C4-2B (cell line): ENCODE measurements at regions not wholly inside any gene's neighbourhood (a gene's known extent, or its start where the extent isn't known, plus 50 kb on each side); places are given as distances from the start of the nearest gene placed in this dataset.
"Not testable (repeated sequence)": the region's sequence is repeated elsewhere in the genome, so short reads cannot be mapped to it uniquely, and the experiment has no call there.

Experiments used
- H3K27ac ChIP-seq: fragments of 450-650 bp; 2 replicates; pipeline ENCODE4 v1.5.1; 2017
- ZFX ChIP-seq: fragments of 450-650 bp; IDR thresholded peaks from 2 replicates; pipeline ENCODE4 v1.6.1; 2017
- TF ChIP-seq, protein P1 (sequence below): fragments of 450-650 bp; conservative IDR thresholded peaks from 2 replicates; pipeline ENCODE4 v1.5.1; 2017; ENCODE audit warnings: mild to moderate bottlenecking

DNA sequence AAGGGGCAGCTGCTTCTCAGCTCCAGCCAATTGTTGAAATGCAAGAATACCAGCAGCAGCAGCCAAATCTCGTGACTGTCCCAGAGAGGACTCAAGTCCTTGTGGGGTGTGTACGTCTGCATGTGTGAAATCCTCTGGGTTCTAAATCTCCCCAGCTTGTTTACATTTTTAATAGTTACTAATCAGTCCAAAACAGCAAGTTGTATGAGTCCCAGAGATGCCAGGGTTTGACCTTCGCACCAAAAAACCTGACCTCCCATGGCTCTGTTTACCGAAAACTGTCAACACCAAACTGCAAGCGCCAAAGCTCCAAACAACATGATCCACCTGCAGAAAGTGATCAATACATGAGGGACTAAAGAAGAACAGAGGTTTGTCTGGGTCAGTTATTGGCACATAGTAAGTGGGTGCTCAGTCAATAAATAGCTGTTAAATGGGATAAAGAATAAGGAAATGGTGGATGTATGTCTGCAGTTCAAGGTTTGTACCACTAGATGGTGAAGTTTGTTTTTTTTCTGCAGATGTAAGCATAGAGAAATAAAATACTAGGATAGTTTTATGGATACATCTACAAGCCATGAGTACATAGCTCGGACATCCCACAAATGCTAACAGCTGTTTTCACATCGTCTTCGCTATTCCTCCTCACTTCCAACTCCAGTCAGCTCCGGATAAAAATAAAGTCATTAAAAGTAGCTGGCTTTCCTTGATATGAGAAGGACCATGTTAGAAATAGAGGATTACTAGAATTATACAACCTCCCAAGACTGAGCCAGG lies 85.3 kb upstream of the ADRB2 start:
- peak overlapping the region; percentile 17; the same call in 1 of the 2 replicates for H3K27ac ChIP-seq
- TF ChIP-seq ZFX: no peak
- TF ChIP-seq, protein P1, sequence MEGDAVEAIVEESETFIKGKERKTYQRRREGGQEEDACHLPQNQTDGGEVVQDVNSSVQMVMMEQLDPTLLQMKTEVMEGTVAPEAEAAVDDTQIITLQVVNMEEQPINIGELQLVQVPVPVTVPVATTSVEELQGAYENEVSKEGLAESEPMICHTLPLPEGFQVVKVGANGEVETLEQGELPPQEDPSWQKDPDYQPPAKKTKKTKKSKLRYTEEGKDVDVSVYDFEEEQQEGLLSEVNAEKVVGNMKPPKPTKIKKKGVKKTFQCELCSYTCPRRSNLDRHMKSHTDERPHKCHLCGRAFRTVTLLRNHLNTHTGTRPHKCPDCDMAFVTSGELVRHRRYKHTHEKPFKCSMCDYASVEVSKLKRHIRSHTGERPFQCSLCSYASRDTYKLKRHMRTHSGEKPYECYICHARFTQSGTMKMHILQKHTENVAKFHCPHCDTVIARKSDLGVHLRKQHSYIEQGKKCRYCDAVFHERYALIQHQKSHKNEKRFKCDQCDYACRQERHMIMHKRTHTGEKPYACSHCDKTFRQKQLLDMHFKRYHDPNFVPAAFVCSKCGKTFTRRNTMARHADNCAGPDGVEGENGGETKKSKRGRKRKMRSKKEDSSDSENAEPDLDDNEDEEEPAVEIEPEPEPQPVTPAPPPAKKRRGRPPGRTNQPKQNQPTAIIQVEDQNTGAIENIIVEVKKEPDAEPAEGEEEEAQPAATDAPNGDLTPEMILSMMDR: peak; percentile 88

GRCh38 chr5:148741766-148742165 lies 84.6 kb upstream of the ADRB2 start:
- not testable (repeated sequence) for H3K27ac ChIP-seq

GRCh38 chr5:148744380-148744779 lies 82.0 kb upstream of the ADRB2 start:
- H3K27ac ChIP-seq: not testable (repeated sequence)

GRCh38 chr5:148746826-148747535 lies 79.4 kb upstream of the ADRB2 start:
- H3K27ac ChIP-seq: no peak overlapping the region
- TF ChIP-seq ZFX: no peak
- TF ChIP-seq, protein P1: no peak

- no peak for TF ChIP-seq ZFX
- TF ChIP-seq, protein P1: no peak
- H3K27ac ChIP-seq: no peak overlapping the region
Observed at GRCh38 chr5:148747536-148747906, 78.9 kb upstream of the ADRB2 start.

DNA sequence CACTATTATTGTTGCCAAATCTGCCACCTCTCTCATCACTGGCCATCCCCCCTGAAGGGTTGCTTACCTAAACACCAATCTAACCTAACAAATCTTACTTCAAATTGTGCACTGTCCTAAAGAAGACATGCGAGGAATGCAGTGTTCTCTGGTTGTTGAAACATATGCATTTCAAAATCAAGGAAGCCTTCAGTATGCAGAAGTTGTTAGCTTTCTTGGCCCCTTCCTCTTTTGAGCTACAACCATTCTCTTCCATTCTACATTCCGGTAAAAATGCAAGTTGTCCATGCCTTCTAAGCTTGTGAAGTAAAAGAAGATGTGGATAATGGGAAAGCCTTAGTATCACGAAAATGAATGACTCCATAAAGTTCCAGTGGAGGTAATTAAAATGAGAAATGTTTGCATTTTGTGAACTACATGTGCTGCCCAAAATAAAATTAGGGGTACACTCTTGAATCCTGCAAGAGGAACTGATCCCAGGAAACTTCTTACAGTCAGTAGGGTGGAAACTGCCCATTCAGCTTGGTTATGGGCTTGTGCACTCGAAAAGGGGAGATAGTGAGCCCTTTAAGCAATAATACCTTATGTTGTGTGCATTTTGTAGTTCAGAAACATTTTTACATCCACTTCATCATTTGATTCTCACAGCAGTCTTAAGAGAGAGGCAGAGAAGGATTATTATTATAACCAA lies 77.6 kb upstream of the ADRB2 start:
- no peak overlapping the region for H3K27ac ChIP-seq
- TF ChIP-seq, protein P1: no peak

GRCh38 chr5:148750614-148751013 lies 75.8 kb upstream of the ADRB2 start:
- H3K27ac ChIP-seq: no peak overlapping the region

GRCh38 chr5:148751025-148751424 lies 75.4 kb upstream of the ADRB2 start:
- TF ChIP-seq, protein P1: no peak
- no peak for TF ChIP-seq ZFX
- H3K27ac ChIP-seq: no peak overlapping the region

More at GRCh38 chr5:148750614-148751013, 75.8 kb upstream of the ADRB2 start:
- TF ChIP-seq, protein P1: no peak
- no peak for TF ChIP-seq ZFX

- H3K27ac ChIP-seq: not testable (repeated sequence)
Observed at GRCh38 chr5:148752375-148752774, 74.0 kb upstream of the ADRB2 start.
